Stimulated activated CD4-positive, alpha-beta T cell treated with anti-CD3 and anti-CD28 coated beads, TNF-alpha, amount 100 ng/mL, for 24 hours (primary cell): ENCODE measurements at regions not wholly inside any gene's neighbourhood (a gene's known extent, or its start where the extent isn't known, plus 50 kb on each side); places are given as distances from the start of the nearest gene placed in this dataset.
"Not testable (repeated sequence)": the region's sequence is repeated elsewhere in the genome, so short reads cannot be mapped to it uniquely, and the experiment has no call there.

Experiments used
- DNase-seq, 3 experiments: peaks; one replicate each; pipeline ENCODE4 v3.0.0-alpha.2; 2020; ENCODE audit warnings: low read depth in 3 of 3

DNA sequence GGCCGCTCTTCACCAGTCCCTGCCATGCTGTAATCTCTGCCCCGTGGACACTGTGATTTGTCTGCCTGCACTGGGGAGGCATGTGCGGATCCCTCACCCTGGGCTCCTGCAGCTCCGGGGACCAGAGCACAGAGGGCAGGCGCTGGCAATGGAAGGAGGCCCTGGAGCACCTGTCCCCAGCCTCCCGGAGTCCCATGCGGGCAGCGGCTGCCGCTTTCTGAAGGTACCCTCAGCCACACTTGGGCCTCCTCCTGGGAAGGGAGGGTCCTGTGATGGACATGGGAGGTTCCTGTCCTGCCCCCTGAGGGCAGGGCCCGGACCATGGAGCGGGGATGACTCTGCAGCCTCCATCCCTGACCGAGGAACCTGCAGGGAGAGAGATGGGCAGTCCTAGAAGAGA is 297.4 kb upstream of the SFSWAP start:
- no peak for DNase-seq

GRCh38 chr12:131414155-131414922 is 296.6 kb upstream of the SFSWAP start:
- DNase-seq, result not testable (repeated sequence)

- no peak for DNase-seq
These were observed 295.1 kb upstream of the SFSWAP start for GRCh38 chr12:131415781-131416180.

DNA sequence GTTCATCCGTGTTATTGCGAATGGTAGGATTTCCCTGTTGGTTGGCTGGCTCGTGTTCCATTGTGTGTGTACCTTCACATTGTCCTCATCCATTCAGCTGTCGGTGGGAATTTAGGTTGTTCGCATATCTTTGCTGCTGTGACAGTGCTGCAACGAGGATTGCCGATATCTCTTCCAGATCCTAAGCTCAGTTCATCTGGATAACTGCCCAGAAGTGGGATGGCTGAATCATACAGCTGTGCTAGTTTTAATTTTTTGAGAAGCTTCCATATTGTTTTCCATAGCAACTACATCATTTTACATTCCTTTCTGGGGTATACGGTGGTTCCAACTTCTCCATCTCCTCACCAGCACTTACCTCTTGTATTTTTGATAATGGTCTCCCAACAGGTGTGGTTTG is 292.8 kb upstream of the SFSWAP start:
- no peak for DNase-seq

DNA sequence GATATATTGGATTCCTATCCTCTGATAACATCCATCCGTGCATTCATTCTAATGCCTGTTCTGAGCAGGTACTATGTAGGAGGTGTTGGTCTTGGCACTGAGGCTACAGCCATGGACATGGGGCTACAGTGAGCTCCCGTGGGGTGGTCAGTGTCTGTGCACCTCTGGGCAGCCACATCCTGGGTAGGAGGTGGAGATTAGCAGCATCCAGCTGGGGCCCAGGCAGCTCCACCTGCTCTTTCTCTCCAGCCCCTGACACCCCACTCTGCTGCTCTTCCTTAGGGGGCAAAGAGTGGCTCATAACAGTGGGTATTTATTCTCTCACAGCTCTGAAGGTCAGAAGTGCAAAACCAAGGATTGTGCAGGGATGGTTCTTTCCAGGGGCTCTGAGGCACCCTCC is 292.0 kb upstream of the SFSWAP start:
- DNase-seq, result no peak

DNA sequence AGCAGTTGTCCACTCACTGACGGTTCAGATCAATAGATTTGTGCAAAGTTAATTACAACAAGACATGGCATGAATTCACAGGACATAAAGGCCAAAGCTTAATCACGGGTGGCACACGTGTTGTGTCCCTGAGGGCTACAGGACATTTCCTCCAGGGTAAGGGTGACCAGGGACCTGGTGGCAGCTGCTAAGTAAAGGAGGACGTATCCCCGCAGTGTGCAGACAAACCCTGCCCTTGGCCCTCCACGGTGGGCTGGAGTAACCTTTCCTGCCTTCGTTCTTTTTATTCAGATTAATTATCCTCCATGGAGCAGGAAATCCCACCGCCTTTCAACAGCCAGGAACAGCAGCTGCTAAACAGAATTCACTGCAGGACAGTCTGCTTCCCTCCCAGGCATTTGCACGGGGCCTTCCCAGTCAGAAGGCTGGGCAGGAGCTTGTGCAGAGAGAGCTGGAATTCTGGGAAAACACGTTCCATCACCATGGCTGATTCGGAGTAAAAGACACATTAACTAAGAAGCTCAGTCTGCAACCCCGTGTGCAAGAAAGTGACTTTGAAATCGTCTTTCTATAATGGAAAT is 289.9 kb upstream of the SFSWAP start:
- no peak for DNase-seq

DNA sequence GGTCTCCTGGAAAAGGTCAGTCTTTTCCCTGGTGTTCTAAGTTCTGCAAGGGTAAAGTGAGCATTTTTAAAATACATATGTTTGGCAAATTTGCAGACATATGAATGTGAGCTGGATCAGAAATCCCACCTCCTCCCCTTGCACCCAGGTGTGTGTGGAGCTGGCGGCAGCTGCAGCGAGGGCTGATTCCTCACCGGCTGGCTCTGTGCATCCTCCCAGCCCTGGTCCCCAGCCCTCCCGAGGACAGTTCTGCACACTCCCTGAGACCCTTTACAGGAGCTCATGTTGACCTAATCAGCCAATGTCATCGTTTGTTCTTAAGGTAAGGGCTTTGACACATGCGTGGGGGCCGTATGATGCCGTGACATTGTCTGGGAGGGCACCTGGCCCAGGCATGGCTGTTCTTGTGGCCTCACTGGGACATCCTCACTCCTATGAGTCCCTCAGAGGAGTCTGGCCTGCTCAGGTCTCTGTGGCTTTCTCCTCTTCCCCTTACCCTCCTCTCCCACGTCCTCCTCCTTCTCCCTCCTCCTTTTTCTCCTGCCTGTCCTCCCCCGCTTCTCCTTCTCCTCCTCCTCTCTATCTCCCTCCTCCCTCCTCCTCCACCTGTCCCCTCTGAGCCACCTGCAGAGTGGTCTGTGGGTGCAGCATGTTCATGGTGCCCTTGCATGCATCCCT is 289.2 kb upstream of the SFSWAP start:
- no peak for DNase-seq

- no peak for DNase-seq
These were observed 288.7 kb upstream of the SFSWAP start for GRCh38 chr12:131422187-131422520.

DNA sequence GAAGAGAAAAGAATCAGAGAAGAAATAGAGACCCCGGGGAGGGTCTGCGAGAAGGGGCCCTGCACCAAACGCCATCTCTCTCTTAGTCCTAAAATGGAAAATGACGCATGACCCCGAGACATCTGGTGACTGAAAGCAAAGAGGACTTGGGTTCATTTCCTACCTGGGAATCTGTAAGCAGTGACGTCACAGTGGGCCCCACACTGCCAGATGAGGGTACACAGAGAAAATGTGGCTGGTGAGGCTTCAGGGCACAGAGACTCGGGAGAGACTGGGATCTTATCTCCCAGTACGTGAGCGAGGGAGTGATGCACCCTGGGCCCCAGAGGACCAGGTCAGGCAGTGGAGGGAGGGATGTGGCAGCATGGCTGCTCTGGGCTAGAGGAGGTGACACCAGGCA is 288.1 kb upstream of the SFSWAP start:
- DNase-seq, result no peak

DNA sequence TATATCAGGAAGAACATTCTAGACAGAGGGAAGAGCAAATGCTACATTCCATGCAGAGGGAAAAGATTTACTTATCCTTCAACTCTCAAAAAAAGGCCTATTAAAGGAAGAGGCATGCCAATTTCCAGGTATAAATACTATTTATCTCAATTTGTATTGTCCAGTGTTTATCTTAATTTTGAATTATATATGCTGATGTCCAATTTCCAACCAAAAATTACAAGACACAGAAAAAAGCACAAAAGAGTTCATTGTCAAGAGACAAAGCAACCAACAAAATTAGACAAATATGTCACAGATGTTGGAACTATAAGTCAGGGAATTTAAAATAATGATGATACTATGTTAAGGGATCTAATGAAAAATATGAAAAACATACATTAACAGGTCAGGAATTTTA is 286.6 kb upstream of the SFSWAP start:
- DNase-seq, result no peak

DNA sequence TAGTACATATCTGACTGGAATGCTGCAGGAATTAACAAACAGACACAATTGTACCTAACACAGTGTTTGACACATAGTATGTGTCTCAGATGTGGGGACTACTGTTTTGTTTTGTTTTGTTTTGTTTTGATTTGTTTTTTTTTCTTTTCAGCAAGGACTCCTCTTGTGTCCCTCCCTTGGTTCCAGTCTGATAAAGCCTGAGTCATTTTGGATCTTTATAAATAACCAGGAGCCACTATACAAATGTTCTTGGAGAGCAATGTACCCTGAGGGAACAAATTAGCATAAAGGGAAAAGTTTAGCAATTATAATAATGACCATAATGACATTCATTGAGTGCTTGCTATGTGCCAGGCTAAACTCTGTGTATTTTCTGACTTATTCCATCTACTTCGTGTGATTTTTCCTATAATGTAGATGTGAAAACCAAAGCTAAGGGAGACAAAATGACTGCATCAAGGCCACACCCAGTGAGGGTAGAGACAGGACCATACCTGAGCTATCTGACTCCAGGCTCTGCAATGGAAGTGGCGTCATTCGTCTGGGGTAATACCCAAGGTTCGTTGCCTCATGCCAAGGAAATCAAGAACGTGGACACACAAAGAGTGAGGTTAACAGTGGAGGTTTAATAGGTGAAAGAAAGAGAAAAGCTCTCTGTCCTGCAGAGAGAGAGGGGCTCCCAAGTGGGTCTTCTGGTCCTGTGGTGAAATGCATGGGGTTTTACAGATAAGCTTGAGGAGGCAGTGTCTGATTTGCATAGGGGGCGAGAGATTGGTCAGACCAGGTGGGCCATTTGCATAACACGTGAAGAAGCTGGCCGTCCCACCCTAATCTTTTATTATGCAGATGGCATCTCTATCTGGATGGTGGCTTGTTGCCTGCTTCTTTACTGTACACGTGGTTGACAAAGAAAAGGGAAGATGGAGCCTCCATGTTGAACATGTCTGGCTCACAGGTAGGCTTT is 285.5 kb upstream of the SFSWAP start:
- no peak for DNase-seq

DNA sequence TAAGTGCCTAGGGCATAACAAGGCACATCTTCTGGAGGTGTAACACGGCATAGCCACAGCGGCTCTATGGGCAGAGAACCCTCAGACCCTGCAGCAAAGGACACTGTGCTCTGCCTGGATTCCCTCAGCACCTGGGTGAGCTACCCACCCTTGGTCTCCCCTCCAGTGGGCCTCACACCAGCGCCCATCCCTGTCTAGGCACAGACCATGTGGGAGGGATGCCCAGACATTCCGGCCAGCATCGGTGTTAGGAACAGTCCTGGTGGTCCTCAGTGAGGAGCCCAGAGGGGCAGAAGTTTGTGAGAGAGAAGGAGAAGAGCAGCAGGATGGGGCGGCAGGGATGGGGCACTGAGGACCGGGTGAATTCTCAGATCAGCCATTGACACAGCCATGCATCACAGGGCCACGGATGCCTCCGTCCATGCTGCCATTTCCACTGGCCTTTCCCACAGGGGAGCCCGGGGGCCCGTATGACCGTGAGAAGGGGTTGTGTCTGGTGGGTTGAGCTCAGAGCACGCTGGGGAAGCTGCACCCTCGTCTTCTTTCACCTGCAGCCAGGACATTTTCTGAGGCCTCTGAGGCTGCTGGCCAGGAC is 282.7 kb upstream of the SFSWAP start:
- no peak for DNase-seq

DNA sequence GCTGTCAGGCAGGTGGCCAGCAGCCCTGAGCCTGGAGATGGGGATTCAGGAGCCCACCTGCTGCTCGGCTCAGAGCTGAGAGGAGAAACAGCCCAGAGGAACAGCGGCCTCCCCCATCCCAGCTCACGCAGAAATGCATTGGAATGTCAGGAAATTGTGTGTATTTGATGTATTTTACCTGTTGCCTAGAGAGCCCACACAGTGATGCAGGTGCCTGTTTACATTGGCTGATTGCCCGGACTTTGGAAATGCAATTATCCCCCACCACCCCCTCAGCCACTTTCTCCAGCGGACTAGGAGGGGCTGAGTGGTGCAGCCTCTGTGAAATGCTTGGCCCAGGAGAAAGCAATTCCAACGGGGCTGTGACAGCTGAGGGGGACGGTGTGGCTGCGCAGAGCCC is 281.7 kb upstream of the SFSWAP start:
- DNase-seq, result not testable (repeated sequence)

DNA sequence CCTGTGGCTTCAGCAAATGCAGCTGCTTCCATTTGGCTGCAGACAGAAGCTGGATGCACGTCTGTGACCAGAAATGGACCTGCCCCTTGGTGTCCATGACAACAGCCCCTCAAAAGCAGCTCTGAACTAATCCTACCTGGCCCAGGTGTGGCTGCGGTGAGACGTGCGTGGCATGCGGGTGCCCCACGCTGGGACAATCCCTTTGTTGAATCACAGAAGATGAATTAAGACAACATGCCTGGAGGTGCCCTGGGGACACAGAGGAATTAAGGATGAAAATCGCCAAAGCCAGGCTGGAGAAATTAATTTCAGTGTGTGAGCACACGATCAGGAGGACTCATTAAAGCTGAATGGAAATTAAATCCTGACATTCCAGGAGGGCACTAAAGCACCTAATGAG is 281.2 kb upstream of the SFSWAP start:
- DNase-seq, result not testable (repeated sequence)

GRCh38 chr12:131430158-131430742 is 280.6 kb upstream of the SFSWAP start:
- no peak for DNase-seq

DNA sequence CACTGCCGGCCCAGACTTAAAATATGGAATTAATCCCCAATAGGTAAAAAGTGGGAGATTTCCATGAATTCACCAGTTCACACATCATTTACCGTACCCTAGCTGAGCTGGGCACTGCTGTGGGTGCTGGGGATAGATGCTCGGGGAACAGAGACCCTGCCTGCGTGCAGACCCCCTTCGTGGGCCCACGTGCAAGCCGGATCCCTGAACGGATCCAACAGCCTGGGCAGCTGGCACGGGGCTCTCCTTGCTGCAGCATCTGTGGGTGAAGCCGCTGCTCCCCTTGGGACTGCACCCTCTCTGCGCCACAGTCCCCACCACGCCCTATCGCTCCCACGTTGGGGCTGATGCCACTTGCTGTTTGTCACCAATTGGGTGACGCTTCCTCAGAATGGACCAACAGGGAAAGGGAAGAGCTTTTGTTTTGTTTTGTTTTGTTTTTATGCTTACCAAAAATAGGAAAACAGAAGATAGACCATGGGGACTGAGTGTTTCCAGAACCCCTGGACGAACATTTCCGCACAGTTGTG is 279.7 kb upstream of the SFSWAP start:
- DNase-seq, result not testable (repeated sequence)

DNA sequence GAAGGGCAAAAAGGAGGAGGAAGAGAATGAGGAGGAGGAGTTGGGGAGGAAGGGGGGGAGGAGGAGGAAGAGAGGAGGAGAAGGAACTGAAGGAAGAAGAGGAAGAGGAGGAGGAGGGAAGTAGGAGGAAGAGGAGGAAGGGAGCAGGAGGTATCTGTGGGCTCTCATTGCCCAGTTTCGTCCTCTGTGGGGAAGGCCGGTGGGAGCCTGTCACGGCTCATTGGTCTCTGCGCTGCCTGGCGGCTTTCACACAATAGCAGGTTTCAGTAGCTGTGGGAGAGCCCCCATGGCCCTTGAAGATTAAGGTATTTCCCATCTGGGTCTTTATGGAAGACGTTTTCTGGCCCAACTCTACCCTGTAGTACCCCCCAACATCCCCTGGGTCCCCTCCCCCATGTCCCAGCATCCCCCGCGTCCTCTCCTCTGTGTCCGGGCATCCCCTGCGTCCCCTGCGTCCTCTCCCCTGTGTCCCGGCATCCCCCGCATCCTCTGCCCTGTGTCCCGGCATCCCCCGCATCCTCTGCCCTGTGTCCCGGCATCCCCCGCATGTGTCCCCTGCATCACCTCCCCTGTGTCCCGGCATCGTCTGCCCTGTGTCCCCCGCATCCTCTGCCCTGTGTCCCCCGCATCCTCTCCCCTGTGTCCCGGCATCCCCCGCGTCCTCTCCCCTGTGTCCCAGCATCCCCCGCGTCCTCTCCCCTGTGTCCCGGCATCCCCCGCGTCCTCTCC is 278.2 kb upstream of the SFSWAP start:
- DNase-seq, result no peak

- DNase-seq, result no peak
These were observed 276.4 kb upstream of the SFSWAP start for GRCh38 chr12:131434208-131435125.
